SK-N-SH (cell line): ENCODE measurements at regions not wholly inside any gene's neighbourhood (a gene's known extent, or its start where the extent isn't known, plus 50 kb on each side); places are given as distances from the start of the nearest gene placed in this dataset.

Experiments used
- CHD2 ChIP-seq: fragments of 150-350 bp; IDR thresholded peaks from 2 replicates; pipeline ENCODE4 v1.6.1; 2018; ENCODE audit warnings: low read length; ENCODE audit not compliant: partially characterized antibody
- FOSL2 ChIP-seq: IDR thresholded peaks from 2 replicates; pipeline ENCODE4 v1.4.0; 2012; ENCODE audit warnings: low read depth, mild to moderate bottlenecking, moderate library complexity, borderline replicate concordance
- MXI1 ChIP-seq: IDR thresholded peaks from 2 replicates; pipeline ENCODE4 v1.6.1; 2012; ENCODE audit warnings: mild to moderate bottlenecking, low read depth, low read length, improper control_type of control experiment
- POLR2AphosphoS5 ChIP-seq: IDR thresholded peaks from 2 replicates; pipeline ENCODE4 v1.6.1; 2012; ENCODE audit warnings: low read depth, low read length
- SIN3A ChIP-seq: IDR thresholded peaks from 2 replicates; pipeline ENCODE4 v1.6.1; 2012; ENCODE audit warnings: low read depth, mild to moderate bottlenecking, low read length, moderate library complexity, borderline replicate concordance
- TF ChIP-seq, protein P1 (sequence below): IDR thresholded peaks from 2 replicates; pipeline ENCODE4; 2012
- TF ChIP-seq, protein P2 (sequence below): fragments of 200-600 bp; sonication (generic); IDR thresholded peaks from 2 replicates; pipeline ENCODE4 v1.6.1; 2017; ENCODE audit warnings: antibody characterized with exemption, mild to moderate bottlenecking, moderate library complexity
- TF ChIP-seq, protein P3 (sequence below): IDR thresholded peaks from 2 replicates; pipeline ENCODE4 v1.4.0; 2012; ENCODE audit warnings: low read depth
- TF ChIP-seq, protein P4 (sequence below): IDR thresholded peaks from 2 replicates; pipeline ENCODE4 v1.6.1; 2012; ENCODE audit warnings: mild to moderate bottlenecking, low read depth, low read length, moderate library complexity

DNA sequence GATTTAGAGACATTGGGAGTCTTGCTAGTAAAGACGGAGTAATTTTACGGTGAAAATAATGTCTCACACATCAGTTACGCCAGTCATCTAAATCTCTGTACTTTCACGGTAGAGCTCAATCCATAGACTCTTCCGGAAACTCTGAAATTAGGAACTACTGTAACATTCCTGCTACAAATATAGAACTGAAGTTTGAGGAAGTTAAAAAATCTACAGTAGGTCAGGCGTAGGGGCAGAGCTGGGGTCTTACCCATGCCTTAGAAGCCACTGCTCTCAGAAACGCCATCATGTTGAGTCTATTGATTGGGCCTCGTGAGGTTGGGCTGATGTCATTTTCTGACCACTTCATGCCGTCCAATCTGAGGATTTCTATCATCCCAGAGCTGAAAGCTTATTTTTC, 1029.8 kb upstream of the TMEM132C start:
- TF ChIP-seq, protein P1, sequence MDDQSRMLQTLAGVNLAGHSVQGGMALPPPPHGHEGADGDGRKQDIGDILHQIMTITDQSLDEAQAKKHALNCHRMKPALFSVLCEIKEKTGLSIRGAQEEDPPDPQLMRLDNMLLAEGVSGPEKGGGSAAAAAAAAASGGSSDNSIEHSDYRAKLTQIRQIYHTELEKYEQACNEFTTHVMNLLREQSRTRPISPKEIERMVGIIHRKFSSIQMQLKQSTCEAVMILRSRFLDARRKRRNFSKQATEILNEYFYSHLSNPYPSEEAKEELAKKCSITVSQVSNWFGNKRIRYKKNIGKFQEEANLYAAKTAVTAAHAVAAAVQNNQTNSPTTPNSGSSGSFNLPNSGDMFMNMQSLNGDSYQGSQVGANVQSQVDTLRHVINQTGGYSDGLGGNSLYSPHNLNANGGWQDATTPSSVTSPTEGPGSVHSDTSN = no peak
- no peak for TF ChIP-seq SIN3A
- TF ChIP-seq, protein P2, sequence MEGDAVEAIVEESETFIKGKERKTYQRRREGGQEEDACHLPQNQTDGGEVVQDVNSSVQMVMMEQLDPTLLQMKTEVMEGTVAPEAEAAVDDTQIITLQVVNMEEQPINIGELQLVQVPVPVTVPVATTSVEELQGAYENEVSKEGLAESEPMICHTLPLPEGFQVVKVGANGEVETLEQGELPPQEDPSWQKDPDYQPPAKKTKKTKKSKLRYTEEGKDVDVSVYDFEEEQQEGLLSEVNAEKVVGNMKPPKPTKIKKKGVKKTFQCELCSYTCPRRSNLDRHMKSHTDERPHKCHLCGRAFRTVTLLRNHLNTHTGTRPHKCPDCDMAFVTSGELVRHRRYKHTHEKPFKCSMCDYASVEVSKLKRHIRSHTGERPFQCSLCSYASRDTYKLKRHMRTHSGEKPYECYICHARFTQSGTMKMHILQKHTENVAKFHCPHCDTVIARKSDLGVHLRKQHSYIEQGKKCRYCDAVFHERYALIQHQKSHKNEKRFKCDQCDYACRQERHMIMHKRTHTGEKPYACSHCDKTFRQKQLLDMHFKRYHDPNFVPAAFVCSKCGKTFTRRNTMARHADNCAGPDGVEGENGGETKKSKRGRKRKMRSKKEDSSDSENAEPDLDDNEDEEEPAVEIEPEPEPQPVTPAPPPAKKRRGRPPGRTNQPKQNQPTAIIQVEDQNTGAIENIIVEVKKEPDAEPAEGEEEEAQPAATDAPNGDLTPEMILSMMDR = no peak
- TF ChIP-seq, protein P3, sequence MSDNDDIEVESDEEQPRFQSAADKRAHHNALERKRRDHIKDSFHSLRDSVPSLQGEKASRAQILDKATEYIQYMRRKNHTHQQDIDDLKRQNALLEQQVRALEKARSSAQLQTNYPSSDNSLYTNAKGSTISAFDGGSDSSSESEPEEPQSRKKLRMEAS = no peak
- TF ChIP-seq, protein P4, sequence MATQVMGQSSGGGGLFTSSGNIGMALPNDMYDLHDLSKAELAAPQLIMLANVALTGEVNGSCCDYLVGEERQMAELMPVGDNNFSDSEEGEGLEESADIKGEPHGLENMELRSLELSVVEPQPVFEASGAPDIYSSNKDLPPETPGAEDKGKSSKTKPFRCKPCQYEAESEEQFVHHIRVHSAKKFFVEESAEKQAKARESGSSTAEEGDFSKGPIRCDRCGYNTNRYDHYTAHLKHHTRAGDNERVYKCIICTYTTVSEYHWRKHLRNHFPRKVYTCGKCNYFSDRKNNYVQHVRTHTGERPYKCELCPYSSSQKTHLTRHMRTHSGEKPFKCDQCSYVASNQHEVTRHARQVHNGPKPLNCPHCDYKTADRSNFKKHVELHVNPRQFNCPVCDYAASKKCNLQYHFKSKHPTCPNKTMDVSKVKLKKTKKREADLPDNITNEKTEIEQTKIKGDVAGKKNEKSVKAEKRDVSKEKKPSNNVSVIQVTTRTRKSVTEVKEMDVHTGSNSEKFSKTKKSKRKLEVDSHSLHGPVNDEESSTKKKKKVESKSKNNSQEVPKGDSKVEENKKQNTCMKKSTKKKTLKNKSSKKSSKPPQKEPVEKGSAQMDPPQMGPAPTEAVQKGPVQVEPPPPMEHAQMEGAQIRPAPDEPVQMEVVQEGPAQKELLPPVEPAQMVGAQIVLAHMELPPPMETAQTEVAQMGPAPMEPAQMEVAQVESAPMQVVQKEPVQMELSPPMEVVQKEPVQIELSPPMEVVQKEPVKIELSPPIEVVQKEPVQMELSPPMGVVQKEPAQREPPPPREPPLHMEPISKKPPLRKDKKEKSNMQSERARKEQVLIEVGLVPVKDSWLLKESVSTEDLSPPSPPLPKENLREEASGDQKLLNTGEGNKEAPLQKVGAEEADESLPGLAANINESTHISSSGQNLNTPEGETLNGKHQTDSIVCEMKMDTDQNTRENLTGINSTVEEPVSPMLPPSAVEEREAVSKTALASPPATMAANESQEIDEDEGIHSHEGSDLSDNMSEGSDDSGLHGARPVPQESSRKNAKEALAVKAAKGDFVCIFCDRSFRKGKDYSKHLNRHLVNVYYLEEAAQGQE = no peak
- no peak for TF ChIP-seq POLR2AphosphoS5
- TF ChIP-seq FOSL2 = no peak
- TF ChIP-seq MXI1 = no peak
- TF ChIP-seq CHD2 = no peak
